ENCODE measurements at regions not wholly inside any gene's neighbourhood (a gene's known extent, or its start where the extent isn't known, plus 50 kb on each side); places are given as distances from the start of the nearest gene placed in this dataset.

- Histone ChIP-seq H3K27me3 (replicated peaks in 1 of 2; ENCODE audit: control insufficient read depth in 2 of 2, insufficient read depth in 2 of 2, low read length in 1 of 2) (no peaks in the 10 kb centered on the region), H4K20me1 (ENCODE audit: control insufficient read depth, insufficient read depth) (no peaks in the 10 kb centered on the region), H3K9me3 (replicated peaks; ENCODE audit: control insufficient read depth, insufficient read depth, low read length) (no peaks in the 10 kb centered on the region), H3K79me2 (ENCODE audit: control insufficient read depth, insufficient read depth, low read length) (no peaks in the 10 kb centered on the region), H3K4me2 (ENCODE audit: control insufficient read depth, insufficient read depth) (no peak overlapping the region), H3K9ac (ENCODE audit: control insufficient read depth, insufficient read depth, low read length) (no peak overlapping the region), H2AFZ (ENCODE audit: control insufficient read depth, low read depth, low read length) (no peak overlapping the region), H3K4me3 (no peak overlapping the region), H3K36me3 (ENCODE audit: control insufficient read depth in 2 of 2, insufficient read depth in 2 of 2, low read length in 1 of 2) (no peaks in the 10 kb centered on the region), H3K4me1 (ENCODE audit: control insufficient read depth, insufficient read depth, low read length) (no peaks in the 10 kb centered on the region), H3K27ac (ENCODE audit: control insufficient read depth, insufficient read depth) (no peak overlapping the region)
- POLR2A ChIA-PET, result no interaction called here
- no peak for TF ChIP-seq TCF7 (IDR thresholded peaks at IDR 0.05; ENCODE audit: borderline replicate concordance)
- no peak for TF ChIP-seq MTA2 (IDR thresholded peaks at IDR 0.05; ENCODE audit: low read depth)
- TF ChIP-seq NR2F1 (conservative IDR thresholded peaks at IDR 0.05), result no peak
- TF ChIP-seq SIX5 (IDR thresholded peaks at IDR 0.05; ENCODE audit: low read depth, low read length, severe bottlenecking), result no peak
- TF ChIP-seq ZSCAN29 (IDR thresholded peaks at IDR 0.05), result no peak
- no peak for TF ChIP-seq NFIC (IDR thresholded peaks at IDR 0.05; ENCODE audit: low read depth, low read length)
- no peak for TF ChIP-seq RELA (IDR thresholded peaks at IDR 0.05; ENCODE audit: borderline replicate concordance, partially characterized antibody)
- BruUV-seq (replicated peaks), result no TSS peak
- DNase-seq (ENCODE audit: low read depth, low spot score), result no peak
- in situ Hi-C loops (cut with MboI) (no loop called here), intact Hi-C loops (cut with micrococcal nuclease; ENCODE audit: unreplicated experiment) (no loop called here)
- CTCF ChIA-PET, result no interaction called here
- WGBS (ENCODE audit: insufficient coverage, insufficient replicate concordance, low lambda C conversion rate, missing lambda C conversion rate), result 0% methylated on average over 1 of the region's 1 CpG
- no peak for FAIRE-seq
- RAD21 ChIA-PET (ENCODE audit: unreplicated experiment), result no interaction called here
- ATAC-seq, result no peak
- SMC1A ChIA-PET (ENCODE audit: uncharacterized antibody, unreplicated experiment), result no interaction called here
Observed at GRCh38 chr4:149202117-149202516, 613.5 kb downstream of the IQCM start.

GRCh38 chr4:149199594-149199993, 616.0 kb downstream of the IQCM start:
- BruUV-seq (replicated peaks), result no TSS peak
- POLR2A ChIA-PET, result no interaction called here
- no peaks in the 10 kb centered on the region for H3K79me2 ChIP-seq (ENCODE audit: control insufficient read depth, insufficient read depth, low read length)
- DNase-seq (ENCODE audit: low read depth, low spot score) (no peak), ATAC-seq (no peak), FAIRE-seq (no peak)
- 85% methylated on average over 3 of the region's 3 CpGs for WGBS (ENCODE audit: insufficient coverage, insufficient replicate concordance, low lambda C conversion rate, missing lambda C conversion rate)
- no peak overlapping the region for H3K4me2 ChIP-seq (ENCODE audit: control insufficient read depth, insufficient read depth)
- no peak overlapping the region for H2AFZ ChIP-seq (ENCODE audit: control insufficient read depth, low read depth, low read length)
- RAD21 ChIA-PET (ENCODE audit: unreplicated experiment), result no interaction called here
- no peaks in the 10 kb centered on the region for H3K4me1 ChIP-seq (ENCODE audit: control insufficient read depth, insufficient read depth, low read length)
- intact Hi-C loops (cut with micrococcal nuclease; ENCODE audit: unreplicated experiment) (no loop called here), in situ Hi-C loops (cut with MboI) (no loop called here)
- SMC1A ChIA-PET (ENCODE audit: uncharacterized antibody, unreplicated experiment), result no interaction called here
- H3K9me3 ChIP-seq (replicated peaks; ENCODE audit: control insufficient read depth, insufficient read depth, low read length), result no peaks in the 10 kb centered on the region
- no peaks in the 10 kb centered on the region for H4K20me1 ChIP-seq (ENCODE audit: control insufficient read depth, insufficient read depth)
- CTCF ChIA-PET, result no interaction called here
- no peak overlapping the region for H3K27ac ChIP-seq (ENCODE audit: control insufficient read depth, insufficient read depth)
- no peaks in the 10 kb centered on the region for H3K27me3 ChIP-seq (replicated peaks in 1 of 2; ENCODE audit: control insufficient read depth in 2 of 2, insufficient read depth in 2 of 2, low read length in 1 of 2)
- H3K36me3 ChIP-seq (ENCODE audit: control insufficient read depth in 2 of 2, insufficient read depth in 2 of 2, low read length in 1 of 2), result no peaks in the 10 kb centered on the region
- H3K4me3 ChIP-seq, result no peak overlapping the region
- no peak overlapping the region for H3K9ac ChIP-seq (ENCODE audit: control insufficient read depth, insufficient read depth, low read length)
- TF ChIP-seq RELB (IDR thresholded peaks at IDR 0.05; ENCODE audit: low read depth), result no peak
- TF ChIP-seq RCOR1 (conservative IDR thresholded peaks at IDR 0.05; ENCODE audit: low read depth, low read length), result no peak
- no peak for TF ChIP-seq SUPT20H (IDR thresholded peaks at IDR 0.05; ENCODE audit: borderline replicate concordance, control insufficient read depth, low read depth, low read length)
- no peak for TF ChIP-seq USF2 (IDR thresholded peaks at IDR 0.05; ENCODE audit: borderline replicate concordance, low read depth, low read length)
- no peak for TF ChIP-seq JUNB (IDR thresholded peaks at IDR 0.05)
- TF ChIP-seq NRF1 (conservative IDR thresholded peaks at IDR 0.05; ENCODE audit: low read depth, low read length), result no peak
- TF ChIP-seq MXI1 (IDR thresholded peaks at IDR 0.05; ENCODE audit: low read depth, low read length), result no peak
- no peak for TF ChIP-seq ZNF217 (IDR thresholded peaks at IDR 0.05)
- no peak for TF ChIP-seq BMI1 (IDR thresholded peaks at IDR 0.05; ENCODE audit: borderline replicate concordance)
- no peak for TF ChIP-seq IRF3 (IDR thresholded peaks at IDR 0.05)
- no peak for TF ChIP-seq YBX1 (IDR thresholded peaks at IDR 0.05)
- no peak for TF ChIP-seq TCF12 (IDR thresholded peaks at IDR 0.05; ENCODE audit: low read depth, low read length)

All from GM12878 (cell line).